ENCODE measurements at regions not wholly inside any gene's neighbourhood (a gene's known extent, or its start where the extent isn't known, plus 50 kb on each side); places are given as distances from the start of the nearest gene placed in this dataset.
A peak's percentile ranks its signal among the peaks of the same experiment; 100 is the strongest.
"Not testable (repeated sequence)": the region's sequence is repeated elsewhere in the genome, so short reads cannot be mapped to it uniquely, and the experiment has no call there.

DNA sequence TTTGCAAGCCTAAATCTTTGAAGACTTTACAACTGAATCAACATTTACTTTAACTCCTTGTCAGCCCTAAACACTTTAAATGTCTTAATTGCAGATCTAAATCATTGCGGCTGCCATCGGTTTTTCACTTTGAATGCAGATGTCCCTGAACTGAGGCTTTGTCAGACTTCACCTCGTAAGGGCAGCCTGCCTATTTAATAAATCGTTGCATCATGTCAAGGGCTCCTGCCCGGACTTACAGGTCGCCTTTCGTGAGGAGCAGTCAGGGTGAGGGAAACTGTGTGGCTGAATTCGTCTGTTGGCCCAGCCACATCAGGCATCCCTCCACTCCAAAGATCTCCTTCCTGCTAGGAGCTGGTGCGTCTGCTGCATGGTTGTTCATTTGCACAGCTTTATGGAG is 368.2 kb upstream of the NPVF start:
- no peaks in the 10 kb centered on the region for H3K4me1 ChIP-seq
- intact Hi-C loops (cut with micrococcal nuclease): no loop called here
- H3K4me3 ChIP-seq: no peak overlapping the region
- no peak overlapping the region for H3K27ac ChIP-seq (replicated peaks)
- H3K36me3 ChIP-seq: no peaks in the 10 kb centered on the region
- TF ChIP-seq, protein P1, sequence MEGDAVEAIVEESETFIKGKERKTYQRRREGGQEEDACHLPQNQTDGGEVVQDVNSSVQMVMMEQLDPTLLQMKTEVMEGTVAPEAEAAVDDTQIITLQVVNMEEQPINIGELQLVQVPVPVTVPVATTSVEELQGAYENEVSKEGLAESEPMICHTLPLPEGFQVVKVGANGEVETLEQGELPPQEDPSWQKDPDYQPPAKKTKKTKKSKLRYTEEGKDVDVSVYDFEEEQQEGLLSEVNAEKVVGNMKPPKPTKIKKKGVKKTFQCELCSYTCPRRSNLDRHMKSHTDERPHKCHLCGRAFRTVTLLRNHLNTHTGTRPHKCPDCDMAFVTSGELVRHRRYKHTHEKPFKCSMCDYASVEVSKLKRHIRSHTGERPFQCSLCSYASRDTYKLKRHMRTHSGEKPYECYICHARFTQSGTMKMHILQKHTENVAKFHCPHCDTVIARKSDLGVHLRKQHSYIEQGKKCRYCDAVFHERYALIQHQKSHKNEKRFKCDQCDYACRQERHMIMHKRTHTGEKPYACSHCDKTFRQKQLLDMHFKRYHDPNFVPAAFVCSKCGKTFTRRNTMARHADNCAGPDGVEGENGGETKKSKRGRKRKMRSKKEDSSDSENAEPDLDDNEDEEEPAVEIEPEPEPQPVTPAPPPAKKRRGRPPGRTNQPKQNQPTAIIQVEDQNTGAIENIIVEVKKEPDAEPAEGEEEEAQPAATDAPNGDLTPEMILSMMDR (IDR thresholded peaks at IDR 0.05; ENCODE audit: borderline replicate concordance): no peak
- peaks cover 4% of the 10 kb centered on the region for H3K9me3 ChIP-seq (replicated peaks)
- H3K27me3 ChIP-seq (ENCODE audit: low read depth): peaks cover 8% of the 10 kb centered on the region
- no peak for DNase-seq

DNA sequence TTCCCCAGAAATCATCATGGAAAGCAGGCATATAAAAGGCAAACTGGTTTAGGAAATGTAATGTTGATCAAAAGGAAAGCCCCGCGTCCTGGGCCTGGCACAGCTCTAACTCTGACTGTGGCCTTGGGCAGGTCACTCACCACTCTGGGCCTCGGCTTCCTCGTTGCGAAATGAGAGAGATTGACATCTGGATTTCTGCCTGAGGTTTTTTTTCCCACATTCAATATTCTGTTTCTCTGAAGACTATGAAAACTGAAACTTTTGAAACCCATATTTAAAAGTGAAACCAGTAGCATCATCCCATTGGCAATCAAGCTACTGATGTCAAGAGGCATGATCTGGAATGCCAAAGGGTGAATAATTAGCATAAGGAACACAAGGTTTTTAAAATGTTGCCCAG is 369.7 kb upstream of the NPVF start:
- intact Hi-C loops (cut with micrococcal nuclease): no loop called here
- no peaks in the 10 kb centered on the region for H3K36me3 ChIP-seq
- H3K4me3 ChIP-seq: no peak overlapping the region
- H3K27me3 ChIP-seq (ENCODE audit: low read depth): peaks cover 11% of the 10 kb centered on the region
- no peak overlapping the region for H3K27ac ChIP-seq (replicated peaks)
- peaks cover 4% of the 10 kb centered on the region for H3K9me3 ChIP-seq (replicated peaks)
- no peak for DNase-seq
- no peaks in the 10 kb centered on the region for H3K4me1 ChIP-seq
- TF ChIP-seq, protein P1 (IDR thresholded peaks at IDR 0.05; ENCODE audit: borderline replicate concordance): no peak

DNA sequence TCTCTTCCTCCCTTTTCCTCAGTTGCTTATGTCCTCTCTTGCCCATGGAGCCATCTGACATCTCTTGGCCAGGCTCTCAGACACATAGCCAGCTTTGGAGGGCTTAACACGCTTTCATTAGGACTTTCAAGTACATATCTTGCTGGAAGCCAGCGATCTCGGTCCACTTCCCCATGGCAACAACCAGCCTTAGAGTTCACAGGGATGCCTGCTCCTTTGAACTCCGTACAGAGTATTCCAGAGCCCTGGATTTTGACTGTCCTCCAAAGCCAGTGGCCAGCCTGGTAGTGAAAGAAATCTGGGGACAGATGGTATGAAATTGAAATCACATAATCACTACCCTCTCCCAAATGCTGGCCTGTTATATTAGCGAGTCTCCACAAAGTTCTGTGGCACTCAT is 370.5 kb upstream of the NPVF start:
- Histone ChIP-seq H3K9me3 (replicated peaks) (peaks cover 4% of the 10 kb centered on the region), H3K4me3 (no peak overlapping the region), H3K36me3 (no peaks in the 10 kb centered on the region), H3K4me1 (no peaks in the 10 kb centered on the region), H3K27ac (replicated peaks) (no peak overlapping the region), H3K27me3 (ENCODE audit: low read depth) (peaks cover 7% of the 10 kb centered on the region)
- intact Hi-C loops (cut with micrococcal nuclease): no loop called here
- TF ChIP-seq, protein P1 (IDR thresholded peaks at IDR 0.05; ENCODE audit: borderline replicate concordance): no peak
- DNase-seq: no peak

DNA sequence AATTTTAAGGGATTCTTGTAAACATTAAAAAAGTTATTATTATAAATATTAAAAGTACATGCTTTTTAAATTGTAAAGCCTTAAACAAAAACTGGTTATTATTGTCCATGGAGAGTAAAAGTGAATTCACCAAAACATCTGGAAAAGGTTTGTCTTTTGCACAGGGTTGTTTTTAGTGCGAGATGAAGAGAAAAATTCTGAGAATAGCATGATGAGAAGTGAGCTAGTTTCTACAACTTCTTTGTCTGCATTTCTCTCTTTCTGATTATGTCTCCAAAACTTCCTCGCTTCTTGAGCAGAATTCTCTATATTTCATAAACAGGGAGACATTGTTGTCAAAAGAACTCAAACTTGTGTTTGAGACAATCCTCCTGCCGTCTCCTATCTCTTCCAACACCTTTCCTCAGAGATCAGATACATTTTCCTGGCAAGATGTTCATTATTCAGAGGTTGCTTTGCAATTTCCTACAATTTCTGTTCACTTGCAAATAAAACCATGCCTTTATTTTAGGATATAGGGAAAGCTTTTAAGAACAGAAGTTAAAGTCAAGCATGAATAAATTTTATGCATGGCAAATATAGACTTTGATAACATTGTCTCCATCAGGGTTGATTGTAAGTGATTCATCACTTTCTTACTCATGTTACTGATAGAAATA is 372.1 kb upstream of the NPVF start:
- Histone ChIP-seq H3K4me3 (no peak overlapping the region), H3K4me1 (no peaks in the 10 kb centered on the region), H3K27ac (replicated peaks) (no peak overlapping the region), H3K36me3 (no peaks in the 10 kb centered on the region), H3K27me3 (ENCODE audit: low read depth) (peaks cover 3% of the 10 kb centered on the region), H3K9me3 (replicated peaks) (peaks cover 8% of the 10 kb centered on the region)
- DNase-seq: no peak
- intact Hi-C loops (cut with micrococcal nuclease): no loop called here
- TF ChIP-seq, protein P1 (IDR thresholded peaks at IDR 0.05; ENCODE audit: borderline replicate concordance): no peak

DNA sequence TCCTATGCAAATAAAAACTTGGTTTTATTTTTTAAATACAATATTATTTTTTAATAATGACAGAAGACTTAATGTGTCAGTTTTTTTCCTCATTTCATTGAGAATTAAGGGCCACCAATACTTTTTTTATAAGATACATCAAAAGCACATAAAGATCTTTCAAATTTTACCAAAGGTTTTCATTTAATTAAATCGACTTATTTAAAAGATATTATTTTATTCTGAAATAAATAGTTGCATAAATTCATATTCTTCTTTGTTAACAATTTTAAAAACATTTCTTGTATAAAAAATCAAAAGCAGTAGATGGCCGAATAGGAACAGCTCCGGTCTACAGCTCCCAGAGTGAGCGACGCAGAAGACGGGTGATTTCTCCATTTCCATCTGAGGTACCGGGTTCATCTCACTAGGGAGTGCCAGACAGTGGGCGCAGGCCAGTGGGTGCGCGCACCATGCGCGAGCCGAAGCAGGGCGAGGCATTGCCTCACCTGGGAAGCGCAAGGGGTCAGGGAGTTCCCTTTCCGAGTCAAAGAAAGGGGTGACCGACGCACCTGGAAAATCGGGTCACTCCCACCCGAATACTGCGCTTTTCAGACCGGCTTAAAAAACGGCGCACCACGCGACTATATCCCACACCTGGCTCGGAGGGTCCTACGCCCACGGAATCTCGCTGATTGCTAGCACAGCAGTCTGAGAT is 374.6 kb upstream of the NPVF start:
- H3K36me3 ChIP-seq; H3K9me3 ChIP-seq (replicated peaks); DNase-seq; intact Hi-C loops (cut with micrococcal nuclease); H3K27ac ChIP-seq (replicated peaks); H3K27me3 ChIP-seq (ENCODE audit: low read depth); H3K4me1 ChIP-seq: not testable (repeated sequence)
- peak overlapping the region; percentile 59 for H3K4me3 ChIP-seq

DNA sequence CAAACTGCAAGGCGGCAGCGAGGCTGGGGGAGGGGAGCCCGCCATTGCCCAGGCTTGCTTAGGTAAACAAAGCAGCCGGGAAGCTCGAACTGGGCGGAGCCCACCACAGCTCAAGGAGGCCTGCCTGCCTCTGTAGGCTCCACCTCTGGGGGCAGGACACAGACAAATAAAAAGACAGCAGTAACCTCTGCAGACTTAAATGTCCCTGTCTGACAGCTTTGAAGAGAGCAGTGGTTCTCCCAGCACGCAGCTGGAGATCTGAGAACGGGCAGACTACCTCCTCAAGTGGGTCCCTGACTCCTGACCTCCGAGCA is 375.1 kb upstream of the NPVF start:
- H3K27ac ChIP-seq (replicated peaks); H3K27me3 ChIP-seq (ENCODE audit: low read depth); H3K4me1 ChIP-seq; DNase-seq; H3K9me3 ChIP-seq (replicated peaks); H3K36me3 ChIP-seq; intact Hi-C loops (cut with micrococcal nuclease): not testable (repeated sequence)
- H3K4me3 ChIP-seq: peak overlapping the region; percentile 59

Measured in left ventricle myocardium inferior (tissue), 1 donor.